IPS DF 19.7 (cell line): ENCODE measurements at regions not wholly inside any gene's neighbourhood (a gene's known extent, or its start where the extent isn't known, plus 50 kb on each side); places are given as distances from the start of the nearest gene placed in this dataset.
"Not testable (repeated sequence)": the region's sequence is repeated elsewhere in the genome, so short reads cannot be mapped to it uniquely, and the experiment has no call there.

Experiments used
- DNase-seq: peaks from one replicate; pipeline ENCODE4 v3.0.0-alpha.2; 2013; ENCODE audit warnings: low read depth, low spot score

DNA sequence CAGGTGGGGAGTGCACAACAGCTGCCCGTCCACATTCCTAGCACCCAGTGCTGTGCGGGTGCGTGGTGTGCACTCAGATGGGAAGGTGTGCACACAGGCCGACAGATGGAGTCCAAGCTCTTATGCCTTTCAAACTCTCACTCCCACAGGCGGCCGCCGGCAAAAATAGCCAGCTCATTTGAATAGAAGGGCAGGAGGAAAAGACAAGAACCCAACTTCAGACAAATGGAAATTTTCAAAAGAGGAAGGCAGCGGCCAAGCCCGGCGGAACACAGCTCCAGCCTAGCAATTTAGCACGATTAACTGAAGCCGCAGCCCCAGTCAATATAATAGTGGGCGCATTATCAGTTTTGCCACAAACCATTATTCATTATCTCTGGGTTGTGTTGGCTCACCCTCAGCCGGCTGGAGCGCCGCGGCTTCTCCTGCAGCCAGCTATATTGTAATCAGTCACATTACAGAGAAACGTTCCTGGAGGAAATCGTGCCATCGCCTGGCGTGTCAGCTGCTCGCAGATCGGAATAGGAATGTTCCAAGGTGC is 103.9 kb upstream of the SEC14L1 start:
- no peak for DNase-seq

DNA sequence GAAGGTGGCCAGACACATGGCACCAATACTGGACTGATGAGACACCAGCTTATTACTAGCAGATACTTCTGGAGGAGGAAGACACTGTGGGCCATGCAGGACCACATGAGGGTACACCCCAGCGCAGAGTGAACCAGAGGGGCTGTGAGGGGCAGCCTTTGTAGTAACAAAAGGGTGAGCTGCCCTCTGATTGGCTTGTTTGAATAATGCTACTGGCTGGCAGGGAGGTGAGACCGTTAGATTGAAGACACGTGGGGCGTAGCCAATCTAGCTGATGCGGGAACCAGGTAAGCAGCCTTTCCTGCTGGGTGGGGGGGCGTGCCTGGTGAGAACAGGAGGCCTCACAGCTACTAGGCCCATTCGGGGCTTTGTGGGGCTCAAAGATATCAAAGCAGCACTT is 102.8 kb upstream of the SEC14L1 start:
- DNase-seq, result no peak

DNA sequence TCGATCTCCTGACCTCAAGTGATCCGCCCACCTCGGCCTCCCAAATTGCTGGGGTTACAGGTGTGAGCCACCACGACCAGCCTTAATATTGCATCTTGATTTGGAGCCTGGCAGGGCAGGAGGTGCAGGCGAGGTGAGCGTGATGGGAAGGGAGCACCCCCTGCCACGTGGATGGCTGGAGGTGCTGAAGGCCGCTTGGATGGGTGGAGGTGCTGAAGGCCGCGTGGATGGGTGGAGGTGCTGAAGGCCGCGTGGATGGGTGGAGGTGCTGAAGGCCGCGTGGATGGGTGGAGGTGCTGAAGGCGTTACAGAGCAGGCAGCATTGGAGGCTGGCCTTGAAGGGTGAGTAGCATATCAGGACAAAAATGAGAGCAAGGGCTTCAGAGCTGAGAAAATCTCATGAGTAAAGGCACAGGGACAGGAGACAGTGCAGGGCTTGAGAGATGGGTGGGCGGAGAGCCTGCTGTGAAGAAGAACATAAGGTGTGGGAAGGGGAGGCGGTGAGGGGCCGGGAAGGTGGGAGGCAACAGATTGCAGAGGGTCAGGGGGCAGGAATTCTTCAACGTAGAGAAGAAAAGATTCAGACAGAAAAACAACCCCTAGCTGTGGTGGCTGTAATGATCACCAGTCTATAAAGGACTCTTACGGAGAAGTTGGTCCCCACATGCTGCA is 101.7 kb upstream of the SEC14L1 start:
- DNase-seq, result no peak

DNA sequence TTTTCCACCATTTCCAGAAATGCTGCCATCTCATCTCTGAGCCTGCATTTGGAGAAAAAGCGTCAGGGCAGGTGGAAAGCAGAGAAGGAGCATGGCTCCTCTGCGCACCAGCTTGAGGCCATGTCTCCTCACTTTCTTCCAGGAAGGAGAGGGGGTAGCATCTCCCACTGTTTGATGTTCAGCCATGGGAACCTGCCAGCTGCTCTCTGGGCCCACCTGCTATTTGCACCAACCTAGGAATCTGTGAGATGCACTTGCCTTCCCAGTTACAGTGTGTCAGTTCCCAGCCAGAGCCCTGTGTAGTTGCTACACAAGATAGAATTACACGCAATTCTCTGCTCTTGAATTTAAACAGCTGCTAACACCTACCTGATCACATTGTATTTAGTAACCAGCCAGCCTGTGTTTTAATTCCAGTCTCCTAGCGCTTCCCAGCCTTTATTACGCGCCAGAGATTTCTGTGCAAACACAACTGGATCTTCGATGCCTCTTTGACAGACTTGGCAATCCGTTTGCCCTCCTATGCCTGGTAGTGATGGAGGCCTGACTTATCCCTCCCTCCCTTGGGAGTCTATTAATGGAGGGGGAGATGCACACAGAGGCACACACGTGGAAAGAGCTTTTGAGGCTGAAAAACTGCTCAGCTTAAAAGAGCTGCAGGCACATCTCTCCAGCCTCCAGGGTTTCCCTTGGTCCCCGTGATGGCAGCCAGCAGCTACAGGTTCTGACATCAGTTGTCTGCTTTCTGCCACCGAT is 98.1 kb upstream of the SEC14L1 start:
- no peak for DNase-seq

DNA sequence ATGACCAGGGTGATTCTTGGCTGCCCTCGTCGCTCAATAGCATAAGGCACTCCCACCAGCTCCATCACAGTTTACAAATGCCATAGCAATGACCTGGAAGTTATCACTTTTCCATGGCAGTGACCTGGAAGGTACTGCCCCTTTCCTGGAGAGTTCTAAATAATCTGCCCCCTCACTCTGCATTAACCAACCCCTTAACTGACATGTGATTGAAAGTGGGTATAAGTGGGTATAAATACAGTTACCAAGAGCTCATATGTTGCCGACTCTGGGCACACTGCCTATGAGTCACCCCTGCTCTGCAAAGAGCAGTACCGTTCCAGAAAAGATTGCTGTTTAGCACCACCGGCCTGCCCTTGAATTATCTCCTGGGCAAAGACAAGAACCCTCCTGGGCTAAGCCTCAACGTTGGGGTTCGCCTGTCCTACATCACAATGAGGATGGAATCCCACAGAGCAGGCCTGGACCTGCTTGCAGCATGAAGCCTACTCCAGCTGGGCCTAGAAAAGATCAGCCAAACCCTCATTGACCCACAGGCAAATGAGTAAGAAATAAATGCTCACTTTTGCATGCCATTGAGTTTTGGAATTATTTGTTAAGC is 95.2 kb upstream of the SEC14L1 start:
- DNase-seq, result no peak

DNA sequence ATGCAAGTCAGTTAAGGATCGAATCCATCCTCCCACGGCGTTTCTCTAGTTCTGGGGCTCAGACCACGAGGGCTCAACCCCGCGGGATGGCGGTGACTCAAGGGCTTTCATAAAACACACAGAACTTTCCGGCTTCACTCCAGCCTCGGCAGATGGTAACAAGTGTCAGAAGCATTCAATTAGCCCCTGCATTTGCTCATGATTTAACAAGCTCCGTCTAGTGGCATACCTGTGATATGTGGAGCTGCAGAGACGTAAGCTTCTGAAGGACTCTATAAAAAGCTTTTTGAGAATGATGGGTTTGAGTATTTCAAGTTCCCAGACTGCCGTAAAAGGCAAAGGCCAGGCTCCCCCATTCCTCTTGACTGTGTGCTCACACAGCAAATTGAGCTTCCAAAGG is 91.3 kb upstream of the SEC14L1 start:
- no peak for DNase-seq

DNA sequence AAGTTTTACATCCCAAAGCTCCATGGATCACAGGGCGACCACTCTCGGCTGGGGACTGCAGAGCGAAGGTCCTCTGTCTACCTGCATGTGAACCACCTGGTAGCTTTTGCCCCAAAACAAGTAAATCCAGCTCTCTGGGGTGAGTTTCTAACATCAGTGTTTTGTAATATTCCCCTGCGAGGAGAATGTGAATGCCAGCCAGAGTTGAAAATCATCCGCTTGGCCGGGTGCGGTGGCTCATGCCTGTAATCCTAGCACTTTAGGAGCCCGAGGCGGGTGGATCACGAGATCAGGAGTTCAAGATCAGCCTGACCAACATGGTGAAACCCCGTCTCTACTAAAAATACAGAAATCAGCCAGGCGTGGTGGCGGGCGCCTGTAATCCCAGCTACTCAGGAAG is 89.9 kb upstream of the SEC14L1 start:
- not testable (repeated sequence) for DNase-seq

DNA sequence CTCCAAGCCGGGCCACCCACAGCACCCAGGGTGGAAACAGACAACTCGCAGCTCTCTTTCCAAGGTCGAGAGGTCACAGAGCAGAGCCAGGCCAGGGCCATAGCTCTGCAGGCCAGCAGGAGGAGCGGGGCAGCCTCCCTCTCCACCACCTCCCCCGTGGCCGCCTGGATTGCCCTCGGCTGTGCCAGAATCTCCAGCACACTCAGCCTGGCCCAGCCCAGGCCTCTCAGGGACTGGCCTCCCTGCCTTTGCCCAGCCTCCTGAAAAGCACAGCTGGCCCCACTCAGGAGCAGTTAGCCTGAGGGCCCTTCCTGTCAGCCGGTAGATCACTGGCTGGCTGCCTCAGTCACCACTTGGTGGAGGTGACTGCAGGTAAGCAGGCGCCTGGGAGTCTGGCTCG is 85.8 kb upstream of the SEC14L1 start:
- DNase-seq, result no peak

DNA sequence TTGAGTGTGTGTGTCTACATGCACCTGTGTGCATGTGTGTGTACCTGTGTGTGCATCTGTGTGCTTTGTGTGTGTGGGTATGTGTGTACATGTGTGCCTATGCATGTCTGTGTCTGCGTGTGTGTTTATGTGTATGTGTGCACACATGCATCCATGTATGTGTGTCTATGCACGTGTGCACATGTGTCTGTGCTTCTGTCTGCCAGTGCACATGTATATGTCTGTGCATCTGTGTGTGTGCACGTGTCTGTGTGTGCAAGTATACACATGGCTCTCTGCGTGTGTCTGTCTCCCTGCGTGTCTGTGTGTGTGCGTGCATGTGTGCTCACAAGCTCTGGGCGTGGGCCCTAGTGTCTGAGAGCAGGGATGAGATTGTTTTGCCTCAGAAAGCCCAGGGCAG is 85.3 kb upstream of the SEC14L1 start:
- no peak for DNase-seq

DNA sequence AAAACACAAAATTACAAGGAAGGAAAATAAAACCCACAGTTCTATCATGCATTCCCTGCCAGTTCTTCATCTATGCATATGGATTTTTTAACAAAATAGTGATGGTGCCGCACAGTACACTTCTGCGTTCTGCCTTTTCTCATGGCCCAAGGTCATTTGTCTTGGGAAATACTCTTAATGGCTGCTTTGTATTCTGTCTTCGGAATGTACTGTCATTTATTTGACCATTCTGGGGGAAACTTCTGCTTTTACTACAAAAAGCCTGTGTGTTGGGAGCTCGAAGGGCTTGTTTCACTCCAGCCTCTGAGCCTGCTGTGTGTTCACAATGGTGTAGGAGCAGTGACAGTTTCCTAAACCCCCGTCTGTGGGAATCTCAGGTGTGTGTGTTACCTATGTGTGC is 82.8 kb upstream of the SEC14L1 start:
- DNase-seq, result no peak

DNA sequence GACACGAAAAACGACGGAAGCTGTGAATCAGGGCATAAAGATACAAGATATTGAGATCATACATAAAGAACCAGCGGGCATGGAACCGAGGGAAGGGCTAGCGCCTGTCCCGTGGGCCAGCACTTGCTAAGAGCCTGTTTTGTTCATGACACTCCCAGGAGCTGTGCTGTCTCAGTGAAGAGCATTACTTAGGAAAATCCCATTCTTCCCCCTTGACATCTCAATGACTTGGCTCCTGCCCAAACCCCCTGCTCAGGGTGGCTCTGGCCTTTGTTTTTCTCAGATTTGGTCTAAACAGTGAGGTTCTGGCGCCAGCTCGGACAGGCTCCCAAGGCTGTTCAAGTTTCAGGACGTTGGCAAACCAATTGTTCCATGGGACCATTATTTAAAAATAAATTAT is 79.1 kb upstream of the SEC14L1 start:
- DNase-seq, result no peak

DNA sequence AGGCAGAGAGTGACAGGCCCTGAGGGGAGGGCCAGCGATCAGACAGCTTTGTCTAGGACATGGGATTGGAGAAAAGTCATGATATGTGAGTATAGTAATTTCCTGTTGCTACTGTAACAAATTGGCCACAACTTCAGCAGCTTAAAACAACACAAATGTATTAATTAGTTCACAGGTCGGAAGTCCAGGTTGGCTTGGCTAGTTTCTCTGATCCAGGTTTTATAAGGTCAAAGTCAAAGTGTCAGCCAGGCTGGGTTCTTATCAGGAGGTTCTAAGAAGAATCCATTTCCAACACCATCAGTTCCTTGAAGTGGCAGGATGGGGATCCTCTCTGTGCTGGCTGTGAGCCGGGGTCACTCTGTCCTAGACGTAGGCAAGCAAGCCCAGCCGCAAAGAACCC is 76.2 kb upstream of the SEC14L1 start:
- DNase-seq, result no peak

DNA sequence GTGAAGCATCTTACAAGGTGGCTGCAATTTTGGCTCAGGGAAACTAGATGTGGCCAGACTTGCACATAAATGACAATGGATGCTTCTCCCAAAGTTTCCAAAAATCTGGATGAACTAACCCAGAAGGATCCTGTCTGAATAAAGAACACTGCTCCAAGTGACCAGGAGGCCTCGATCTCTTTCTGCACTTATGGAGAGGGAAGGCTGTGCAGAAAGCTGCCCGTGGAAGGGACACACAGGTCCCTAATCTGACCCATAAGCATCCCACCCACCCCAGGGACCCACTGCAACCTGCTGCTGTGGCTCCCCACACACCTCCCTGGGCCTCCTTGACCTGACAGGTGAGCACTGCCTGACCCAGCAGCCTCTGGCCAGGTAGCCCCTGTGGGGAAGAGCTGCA is 74.6 kb upstream of the SEC14L1 start:
- DNase-seq, result no peak

DNA sequence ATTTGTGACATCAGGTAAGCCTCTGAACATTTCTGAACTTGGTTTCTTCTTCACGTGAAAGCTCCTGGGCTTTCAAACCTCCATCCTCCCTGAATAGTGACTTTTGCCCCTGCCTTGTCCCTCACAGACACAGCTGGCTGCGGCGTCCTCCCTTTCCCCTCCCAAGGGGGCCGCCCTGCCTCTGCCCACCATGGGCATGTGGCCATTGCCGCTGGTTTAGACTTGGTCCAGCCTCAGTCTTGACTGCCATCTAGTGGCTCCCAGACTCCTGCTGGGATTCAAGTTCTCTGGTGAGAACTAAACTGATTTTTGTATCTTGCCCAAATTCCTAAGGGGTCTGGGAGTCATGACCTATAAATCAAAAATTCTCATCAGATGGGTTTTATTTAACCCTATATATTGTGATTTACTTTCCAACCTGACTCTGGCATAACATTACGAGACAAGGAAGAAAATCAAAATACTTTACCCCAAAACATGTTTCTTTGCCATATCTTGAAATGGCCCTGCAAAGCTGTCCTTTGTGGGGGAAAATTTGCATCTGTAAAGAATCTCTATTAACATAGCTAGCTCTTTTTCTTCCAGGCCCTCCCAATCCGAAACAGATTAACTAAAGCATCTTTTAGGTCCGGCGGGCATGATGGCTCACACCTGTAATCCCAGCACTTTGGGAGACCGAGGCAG is 73.9 kb upstream of the SEC14L1 start:
- not testable (repeated sequence) for DNase-seq

DNA sequence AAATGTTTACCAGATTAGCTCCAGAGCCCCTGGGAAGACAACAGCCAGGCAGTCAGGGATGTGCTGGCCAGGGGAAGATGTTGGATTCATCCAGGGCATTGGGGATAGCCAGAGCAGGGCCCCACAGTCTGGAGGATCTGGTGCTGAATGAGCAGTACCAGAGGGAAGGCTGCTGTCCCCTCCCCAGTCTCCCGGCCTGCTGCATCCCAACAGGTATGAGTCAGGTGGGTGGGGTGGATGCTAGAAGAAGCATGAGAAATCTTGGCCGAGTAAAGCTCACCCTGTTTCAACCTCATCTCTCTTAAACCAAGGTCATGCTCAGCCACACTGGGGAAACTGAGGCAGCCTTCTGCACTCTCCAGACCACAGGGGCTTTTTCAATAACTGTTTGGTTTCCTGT is 71.9 kb upstream of the SEC14L1 start:
- no peak for DNase-seq

DNA sequence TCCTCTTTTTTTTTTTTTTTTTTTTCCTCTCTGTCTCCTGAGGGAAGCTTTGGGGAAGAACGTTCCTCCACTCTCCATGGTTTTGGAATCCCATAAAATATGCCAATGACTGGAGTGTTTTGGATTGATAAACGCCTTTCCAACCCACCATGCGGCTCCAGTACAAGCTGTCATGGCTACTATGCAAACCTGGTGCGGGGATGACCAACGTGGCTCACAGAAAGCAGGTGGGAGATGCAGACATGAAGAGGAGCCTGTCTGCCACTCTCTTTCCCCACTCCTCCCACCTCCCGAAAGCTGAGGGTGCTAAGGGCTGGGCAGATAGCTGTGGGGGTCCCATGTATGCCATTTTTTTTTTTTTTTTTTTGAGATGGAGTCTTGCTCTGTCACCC is 69.9 kb upstream of the SEC14L1 start:
- no peak for DNase-seq

DNA sequence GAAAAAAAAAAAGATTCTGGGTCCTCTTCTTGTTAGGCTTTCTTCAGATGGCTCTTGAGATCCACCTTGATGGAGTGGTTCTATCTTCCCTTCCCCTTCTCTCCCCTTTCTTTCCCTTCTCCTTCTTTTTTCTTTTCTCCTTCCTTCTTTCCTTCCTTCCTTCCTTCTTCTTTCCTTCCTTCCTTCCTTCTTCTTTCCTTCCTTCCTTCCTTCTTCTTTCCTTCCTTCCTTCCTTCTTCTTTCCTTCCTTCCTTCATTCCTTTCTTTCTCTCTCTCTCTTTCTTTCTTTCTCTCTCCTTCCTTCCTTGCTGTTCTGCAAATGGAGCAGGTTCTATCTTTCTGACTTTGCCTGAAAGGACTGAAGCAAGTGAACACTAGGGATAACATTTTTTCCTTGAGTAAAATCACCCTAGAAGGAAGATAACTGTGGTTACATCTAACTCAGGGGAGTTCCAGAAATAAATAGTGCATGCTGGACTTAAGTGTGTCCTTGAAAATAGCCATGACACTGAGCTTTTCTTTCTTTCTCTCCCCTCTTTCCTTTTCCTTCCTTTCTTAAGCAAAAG is 68.8 kb upstream of the SEC14L1 start:
- no peak for DNase-seq

DNA sequence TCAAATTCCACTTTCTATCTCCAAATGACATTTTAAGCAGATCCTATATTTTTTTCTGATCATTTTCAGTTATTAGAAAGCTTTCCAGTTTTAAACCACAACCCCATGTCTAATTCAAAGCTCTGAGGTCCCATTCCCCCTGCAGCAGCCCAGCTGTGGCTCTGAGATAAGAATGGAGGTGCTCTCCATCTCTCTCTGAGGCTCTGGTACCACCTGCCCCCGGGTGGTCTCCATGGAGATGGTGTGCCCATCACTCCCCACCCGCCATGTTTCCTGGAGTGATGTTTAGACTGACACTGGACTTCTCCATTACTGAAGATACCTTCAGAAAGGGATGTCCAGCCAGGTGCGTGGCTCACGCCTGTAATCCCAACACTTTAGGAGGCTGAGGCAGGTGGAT is 68.1 kb upstream of the SEC14L1 start:
- DNase-seq, result no peak

DNA sequence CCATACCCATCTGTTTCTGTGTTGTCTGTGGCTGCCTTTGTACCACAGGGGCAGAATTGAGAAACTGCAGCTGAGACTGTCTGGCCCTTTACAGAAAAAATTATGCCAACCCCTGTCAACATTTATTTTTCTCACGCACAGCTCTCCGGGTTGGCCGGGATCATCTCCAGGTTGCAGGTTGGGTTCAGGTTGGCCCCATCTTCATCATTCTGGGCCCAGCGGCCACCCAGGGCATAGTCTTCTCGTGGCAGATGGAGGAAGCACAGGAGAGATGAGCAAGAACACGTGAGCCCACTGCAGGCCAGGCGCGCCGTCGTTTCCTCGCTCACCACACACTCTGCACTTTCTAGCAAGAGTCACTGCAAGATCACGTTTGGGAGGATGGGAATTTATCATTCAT is 66.1 kb upstream of the SEC14L1 start:
- no peak for DNase-seq

DNA sequence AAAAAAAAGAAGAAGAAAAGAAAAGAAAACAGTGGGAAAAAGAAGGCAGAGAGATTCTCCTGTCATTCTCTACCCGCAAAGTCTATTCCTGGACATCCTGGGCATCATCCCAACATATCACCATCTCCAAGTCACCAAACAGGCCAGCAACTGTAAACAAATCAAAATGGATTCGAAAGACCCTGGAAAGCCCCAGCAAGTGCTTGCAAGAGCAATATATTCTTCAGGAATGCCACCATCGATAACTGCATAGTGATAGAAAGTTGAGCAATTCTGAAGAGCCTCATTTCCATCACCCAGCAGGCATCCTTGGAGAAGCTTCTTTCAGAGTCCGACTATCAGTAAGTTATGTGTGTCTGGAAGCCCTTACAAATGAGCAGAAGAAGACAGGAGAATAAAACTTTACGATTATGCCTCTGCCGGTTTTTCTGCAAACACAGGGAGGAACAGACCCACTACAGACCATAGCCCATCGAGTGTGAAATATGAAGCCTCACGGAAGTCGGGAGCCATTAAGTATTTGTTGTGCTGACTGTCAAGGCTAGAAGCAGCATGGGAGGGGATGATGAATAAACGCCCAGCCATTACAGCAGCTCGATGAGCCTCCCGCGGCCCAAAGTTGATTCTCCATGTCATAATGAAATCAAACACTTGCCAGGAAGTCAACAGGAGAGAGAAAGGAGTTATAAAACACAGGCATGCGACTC is 64.5 kb upstream of the SEC14L1 start:
- DNase-seq, result no peak

DNA sequence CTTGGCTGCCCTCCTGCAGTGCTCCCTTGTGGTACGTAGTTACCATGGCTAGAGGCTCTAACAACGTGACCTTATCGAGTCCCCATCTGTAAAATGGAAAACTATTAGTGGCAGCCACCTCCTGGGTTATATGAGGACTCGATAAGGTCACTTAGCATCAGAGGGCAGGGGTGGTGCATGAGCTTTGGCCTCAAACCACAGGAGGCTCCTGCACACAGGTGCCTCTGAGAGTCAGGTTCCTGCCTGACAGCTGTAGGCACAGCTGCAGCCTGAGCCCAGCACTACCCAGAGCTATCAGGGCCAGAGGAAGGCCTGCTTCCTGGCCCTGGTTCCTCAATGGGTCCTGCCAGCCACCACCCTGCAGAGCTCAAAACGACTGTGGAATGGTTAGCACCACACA is 57.2 kb upstream of the SEC14L1 start:
- no peak for DNase-seq
